Vagina (tissue), 2 donors: ENCODE measurements at regions not wholly inside any gene's neighbourhood (a gene's known extent, or its start where the extent isn't known, plus 50 kb on each side); places are given as distances from the start of the nearest gene placed in this dataset. TPM values are rescaled to one million over a fixed set of nuclear protein-coding genes. Genes with fewer than 3 reads are reported as not detected.
"Not testable (repeated sequence)": the region's sequence is repeated elsewhere in the genome, so short reads cannot be mapped to it uniquely, and the experiment has no call there.

Source experiments
- DNase-seq, 2 donors: peaks; one replicate each; pipeline ENCODE4 v3.0.0-alpha.2; 2017; ENCODE audit errors: extremely low spot score in 2 of 2
- H3K27ac ChIP-seq: fragments of 200-600 bp; sonication (generic); one replicate; pipeline ENCODE4 v1.5.1; 2019
- H3K27me3 ChIP-seq: fragments of 200-600 bp; sonication (generic); one replicate; pipeline ENCODE4 v1.5.1; 2019
- H3K36me3 ChIP-seq, 2 donors: fragments of 200-600 bp; sonication (generic); one replicate each; pipeline ENCODE4 v1.5.1; 2017 to 2019
- H3K4me1 ChIP-seq: fragments of 200-600 bp; sonication (generic); one replicate; pipeline ENCODE4 v1.5.1; 2019
- H3K4me3 ChIP-seq, 2 donors: fragments of 200-600 bp; sonication (generic); 1 replicate in 1 of 2; 2 replicates in 1 of 2; pipeline ENCODE4 v1.5.1; 2016 to 2019
- H3K9me3 ChIP-seq: fragments of 200-600 bp; sonication (generic); one replicate; pipeline ENCODE4 v1.5.1; 2019
- CTCF ChIP-seq, 3 experiments: fragments of 450-650 bp in 2 of 3; fragments of 200-600 bp in 1 of 3; sonication (generic) in 1 of 3; IDR thresholded peaks; one replicate each; pipeline ENCODE4 v1.5.1; 2017 to 2019; ENCODE audit warnings: antibody characterized with exemption in 3 of 3, mild to moderate bottlenecking in 2 of 3, moderate library complexity in 2 of 3
- POLR2A ChIP-seq, 2 donors: fragments of 450-650 bp; IDR thresholded peaks; one replicate each; pipeline ENCODE4 v1.6.1; 2017; ENCODE audit warnings: antibody characterized with exemption in 2 of 2, mild to moderate bottlenecking in 2 of 2, moderate library complexity in 2 of 2
- POLR2AphosphoS5 ChIP-seq, 2 donors: sonication (generic); formaldehyde crosslinking; IDR thresholded peaks; one replicate each; pipeline ENCODE4 v1.9.0; 2017; ENCODE audit warnings: antibody characterized with exemption in 2 of 2, mild to moderate bottlenecking in 2 of 2, low read depth in 1 of 2; ENCODE audit not compliant: insufficient read depth in 1 of 2
- intact Hi-C: fragments of 100-400 bp; cut with DNase I; formaldehyde crosslinking; loops from one replicate; pipeline ENCODE4 v1.15.1; 2023
- small RNA-seq: library from RNA; depleted of rRNA; stranded (forward); fragments of <200 nt; gene quantifications from one replicate; pipeline ENCODE3, GENCODE V24; 2016

GRCh38 chr6:27532820-27533538 lies 60.1 kb upstream of the ZNF184 start:
- no peak overlapping the region for H3K4me3 ChIP-seq
- H3K9me3 ChIP-seq, result no peaks in the 10 kb centered on the region
- no peak for DNase-seq
- no peaks in the 10 kb centered on the region for H3K36me3 ChIP-seq
- H3K27ac ChIP-seq, result no peak overlapping the region
- intact Hi-C loops, result no loop called here
- TF ChIP-seq POLR2A (IDR thresholded peaks at IDR 0.05) (no peak), POLR2AphosphoS5 (IDR thresholded peaks at IDR 0.05; ENCODE audit: insufficient read depth in 1 of 2, low read depth in 1 of 2) (no peak), CTCF (IDR thresholded peaks at IDR 0.05) (no peak)
- no peaks in the 10 kb centered on the region for H3K27me3 ChIP-seq
- H3K4me1 ChIP-seq, result no peaks in the 10 kb centered on the region

- Histone ChIP-seq H3K27me3 (no peaks in the 10 kb centered on the region), H3K9me3 (no peaks in the 10 kb centered on the region), H3K4me1 (no peaks in the 10 kb centered on the region), H3K4me3 (no peak overlapping the region), H3K36me3 (no peaks in the 10 kb centered on the region), H3K27ac (no peak overlapping the region)
- intact Hi-C loops, result no loop called here
- TF ChIP-seq CTCF (IDR thresholded peaks at IDR 0.05) (no peak), POLR2AphosphoS5 (IDR thresholded peaks at IDR 0.05; ENCODE audit: insufficient read depth in 1 of 2, low read depth in 1 of 2) (no peak), POLR2A (IDR thresholded peaks at IDR 0.05) (no peak)
- no peak for DNase-seq
Observed at GRCh38 chr6:27531772-27532459, 59.0 kb upstream of the ZNF184 start.

GRCh38 chr6:27529796-27530195 lies 56.9 kb upstream of the ZNF184 start:
- H3K9me3 ChIP-seq, intact Hi-C loops: not testable (repeated sequence)

GRCh38 chr6:27528714-27529113 lies 55.8 kb upstream of the ZNF184 start:
- Histone ChIP-seq H3K36me3 (no peaks in the 10 kb centered on the region), H3K4me1 (no peaks in the 10 kb centered on the region), H3K4me3 (no peak overlapping the region), H3K9me3 (no peaks in the 10 kb centered on the region), H3K27ac (no peak overlapping the region), H3K27me3 (no peaks in the 10 kb centered on the region)
- intact Hi-C loops, result no loop called here
- DNase-seq, result no peak
- TF ChIP-seq POLR2AphosphoS5 (IDR thresholded peaks at IDR 0.05; ENCODE audit: insufficient read depth in 1 of 2, low read depth in 1 of 2), result no peak
- no peak for TF ChIP-seq CTCF (IDR thresholded peaks at IDR 0.05)
- no peak for TF ChIP-seq POLR2A (IDR thresholded peaks at IDR 0.05)

More at GRCh38 chr6:27529796-27530195, 56.9 kb upstream of the ZNF184 start:
- H3K4me3 ChIP-seq, DNase-seq, H3K27ac ChIP-seq, H3K4me1 ChIP-seq, H3K36me3 ChIP-seq, H3K27me3 ChIP-seq: not testable (repeated sequence)

Small RNAs in the stretch of these regions (small RNA-seq; reads per million reads assigned to genes)
- gene AL031229.1, result not detected
- gene HIST1H4PS1, result not detected
- not detected for gene RNU6-471P
